Panc1 (cell line): ENCODE measurements at regions not wholly inside any gene's neighbourhood (a gene's known extent, or its start where the extent isn't known, plus 50 kb on each side); places are given as distances from the start of the nearest gene placed in this dataset.

Source experiments
- ATAC-seq: fragments of 200-7000 bp; cut with Tn5 transposase; 2 replicates; pipeline ENCODE4 v1.9.1; 2020; ENCODE audit warnings: mild to moderate bottlenecking, moderate library complexity
- BruUV-seq: library from RNA; stranded (reverse); fragments of 400-500 nt; replicated peaks from 2 replicates; lab custom pipeline; 2021; lab: Mats Ljungman, UMichigan
- CTCF ChIA-PET: fragments of 300-600 bp; sonication (Branson Sonifier 250); formaldehyde crosslinking; loops from one replicate; lab custom pipeline; 2022; ENCODE audit warnings: antibody characterized with exemption; lab: Charles Lee
- POLR2A ChIA-PET: fragments of 300-600 bp; sonication (Branson Sonifier 250); formaldehyde crosslinking; loops from one replicate; lab custom pipeline; 2022; ENCODE audit warnings: antibody characterized with exemption; lab: Charles Lee
- DNase-seq: peaks from one replicate; pipeline ENCODE4 v3.0.0-alpha.2; 2010; ENCODE audit warnings: low read depth, low spot score
- H3K27ac ChIP-seq: 2 replicates; pipeline ENCODE4 v1.5.1; 2011; ENCODE audit warnings: mild to moderate bottlenecking, low read length, inconsistent platforms
- H3K27me3 ChIP-seq: fragments of 200-500 bp; sonication (Bioruptor generic); 2 replicates; pipeline ENCODE4 v1.6.0; 2014; ENCODE audit warnings: low read length, inconsistent platforms; ENCODE audit not compliant: control insufficient read depth, insufficient read depth
- H3K36me3 ChIP-seq: fragments of 200-500 bp; sonication (Bioruptor generic); 2 replicates; pipeline ENCODE4 v1.5.1; 2014; ENCODE audit warnings: inconsistent platforms, mild to moderate bottlenecking, low read length, moderate library complexity; ENCODE audit not compliant: control insufficient read depth, insufficient read depth
- H3K4me1 ChIP-seq: 2 replicates; pipeline ENCODE4 v1.5.1; 2011; ENCODE audit warnings: inconsistent platforms, mild to moderate bottlenecking, low read length, moderate library complexity; ENCODE audit not compliant: control insufficient read depth, insufficient read depth
- H3K4me3 ChIP-seq, 2 experiments: 2 replicates each; pipeline ENCODE4 v1.5.1; 2011 to 2012; ENCODE audit warnings: low read depth in 2 of 2, low read length in 2 of 2, mild to moderate bottlenecking in 2 of 2, inconsistent platforms in 1 of 2, moderate library complexity in 1 of 2
- H3K9me3 ChIP-seq: fragments of 200-500 bp; sonication (Bioruptor generic); 2 replicates; pipeline ENCODE4 v1.5.1; 2014; ENCODE audit warnings: low read depth, mild to moderate bottlenecking, inconsistent platforms, low read length, moderate library complexity; ENCODE audit not compliant: control insufficient read depth, insufficient read depth
- POLR2AphosphoS5 ChIP-seq: IDR thresholded peaks from 2 replicates; pipeline ENCODE4 v1.6.1; 2012; ENCODE audit warnings: mild to moderate bottlenecking, low read depth, low read length, moderate library complexity
- REST ChIP-seq, 2 experiments: IDR thresholded peaks; 2 replicates each; pipeline ENCODE4 v1.6.1; 2011 to 2012; ENCODE audit warnings: low read depth in 2 of 2, control low read depth in 1 of 2, low read length in 1 of 2, mild to moderate bottlenecking in 1 of 2, moderate library complexity in 1 of 2; ENCODE audit not compliant: insufficient read depth in 1 of 2
- SIN3A ChIP-seq: IDR thresholded peaks from 2 replicates; pipeline ENCODE4 v1.6.1; 2012; ENCODE audit warnings: low read depth, mild to moderate bottlenecking, low read length, moderate library complexity, borderline replicate concordance; ENCODE audit not compliant: insufficient read depth
- TCF7L2 ChIP-seq: IDR thresholded peaks from 2 replicates; pipeline ENCODE4 v1.6.1; 2011; ENCODE audit warnings: mild to moderate bottlenecking, low read depth, low read length, inconsistent platforms
- in situ Hi-C: cut with HindIII; loops from 2 replicates; pipeline ENCODE4 v1.10.0; 2016; ENCODE audit warnings: low sequenced_read_pairs, low pct_unique_long_range_greater_than_20kb
- intact Hi-C: fragments of 100-400 bp; cut with micrococcal nuclease; formaldehyde crosslinking; loops from one replicate; pipeline ENCODE4 v1.10.0; 2022; ENCODE audit not compliant: unreplicated experiment
- TF ChIP-seq, protein P1 (sequence below): fragments of 450-650 bp; IDR thresholded peaks from 2 replicates; pipeline ENCODE4 v1.5.1; 2017; ENCODE audit warnings: mild to moderate bottlenecking

DNA sequence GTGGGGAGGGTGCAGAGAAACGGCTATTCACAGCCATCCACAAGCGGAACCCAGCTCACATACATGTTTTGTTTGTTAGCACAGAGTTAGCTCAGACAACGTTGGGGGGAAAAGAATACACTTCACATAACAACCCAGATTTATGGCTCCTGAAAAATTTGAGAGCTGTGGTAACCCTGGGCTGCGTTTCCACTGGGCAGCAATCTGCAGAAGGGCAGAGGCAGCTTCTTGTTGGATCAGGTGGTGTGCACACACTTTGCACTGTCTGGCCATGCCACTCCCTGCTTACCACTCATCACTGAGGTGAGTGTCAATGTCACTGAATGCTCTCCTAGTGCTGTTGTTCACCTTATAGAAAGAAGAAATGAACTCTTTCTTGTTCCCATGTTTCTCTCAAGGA lies 299.8 kb upstream of the SOX14 start:
- no peaks in the 10 kb centered on the region for H3K4me1 ChIP-seq
- no peaks in the 10 kb centered on the region for H3K9me3 ChIP-seq
- no TSS peak for BruUV-seq
- CTCF ChIA-PET: no interaction called here
- H3K27me3 ChIP-seq: no peaks in the 10 kb centered on the region; the same call in 1 of the 2 replicates
- H3K4me3 ChIP-seq: no peak overlapping the region
- intact Hi-C loops: no loop called here
- ATAC-seq: no peak
- DNase-seq: no peak
- TF ChIP-seq, protein P1, sequence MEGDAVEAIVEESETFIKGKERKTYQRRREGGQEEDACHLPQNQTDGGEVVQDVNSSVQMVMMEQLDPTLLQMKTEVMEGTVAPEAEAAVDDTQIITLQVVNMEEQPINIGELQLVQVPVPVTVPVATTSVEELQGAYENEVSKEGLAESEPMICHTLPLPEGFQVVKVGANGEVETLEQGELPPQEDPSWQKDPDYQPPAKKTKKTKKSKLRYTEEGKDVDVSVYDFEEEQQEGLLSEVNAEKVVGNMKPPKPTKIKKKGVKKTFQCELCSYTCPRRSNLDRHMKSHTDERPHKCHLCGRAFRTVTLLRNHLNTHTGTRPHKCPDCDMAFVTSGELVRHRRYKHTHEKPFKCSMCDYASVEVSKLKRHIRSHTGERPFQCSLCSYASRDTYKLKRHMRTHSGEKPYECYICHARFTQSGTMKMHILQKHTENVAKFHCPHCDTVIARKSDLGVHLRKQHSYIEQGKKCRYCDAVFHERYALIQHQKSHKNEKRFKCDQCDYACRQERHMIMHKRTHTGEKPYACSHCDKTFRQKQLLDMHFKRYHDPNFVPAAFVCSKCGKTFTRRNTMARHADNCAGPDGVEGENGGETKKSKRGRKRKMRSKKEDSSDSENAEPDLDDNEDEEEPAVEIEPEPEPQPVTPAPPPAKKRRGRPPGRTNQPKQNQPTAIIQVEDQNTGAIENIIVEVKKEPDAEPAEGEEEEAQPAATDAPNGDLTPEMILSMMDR: no peak
- no peak for TF ChIP-seq REST (IDR thresholded peaks at IDR 0.05; ENCODE audit: insufficient read depth in 1 of 2, low read depth in 2 of 2, low read length in 1 of 2)
- TF ChIP-seq POLR2AphosphoS5: no peak
- no peak for TF ChIP-seq TCF7L2
- no peak for TF ChIP-seq SIN3A
- POLR2A ChIA-PET: no interaction called here
- H3K36me3 ChIP-seq: no peaks in the 10 kb centered on the region
- no peak overlapping the region for H3K27ac ChIP-seq
- in situ Hi-C loops: no loop called here

DNA sequence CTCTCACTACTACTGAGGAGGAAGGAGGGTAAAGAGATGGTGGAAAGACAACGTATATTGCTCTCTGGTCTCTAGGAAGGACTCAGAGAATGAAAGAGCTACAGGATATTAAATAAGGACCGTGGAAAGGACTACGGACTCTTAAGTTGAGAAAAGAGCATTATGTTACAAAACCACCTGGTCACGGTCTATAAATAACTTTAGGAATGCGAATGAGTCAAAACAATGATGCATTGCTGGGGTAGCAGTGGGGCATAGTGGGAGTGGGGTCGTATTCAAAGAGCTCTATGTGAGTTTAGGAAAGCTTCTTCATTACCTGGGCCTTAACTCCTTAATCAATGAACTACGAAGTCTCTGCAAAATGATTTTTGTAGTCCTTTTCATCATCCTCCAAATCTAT lies 295.7 kb upstream of the SOX14 start:
- DNase-seq (no peak), ATAC-seq (no peak)
- no peak overlapping the region for H3K4me3 ChIP-seq
- ChIA-PET POLR2A (no interaction called here), CTCF (no interaction called here)
- no peak for TF ChIP-seq POLR2AphosphoS5
- no peak for TF ChIP-seq TCF7L2
- TF ChIP-seq REST (IDR thresholded peaks at IDR 0.05; ENCODE audit: insufficient read depth in 1 of 2, low read depth in 2 of 2, low read length in 1 of 2): no peak
- TF ChIP-seq SIN3A: no peak
- TF ChIP-seq, protein P1: no peak
- H3K27ac ChIP-seq: no peak overlapping the region
- in situ Hi-C loops (no loop called here), intact Hi-C loops (no loop called here)
- no peaks in the 10 kb centered on the region for H3K4me1 ChIP-seq
- no TSS peak for BruUV-seq
- H3K36me3 ChIP-seq: no peaks in the 10 kb centered on the region
- no peaks in the 10 kb centered on the region; the same call in 1 of the 2 replicates for H3K27me3 ChIP-seq
- H3K9me3 ChIP-seq: no peaks in the 10 kb centered on the region
